HuH-7 (cell line): ENCODE measurements at regions not wholly inside any gene's neighbourhood (a gene's known extent, or its start where the extent isn't known, plus 50 kb on each side); places are given as distances from the start of the nearest gene placed in this dataset.

ENCODE experiments used
- DNase-seq: peaks from one replicate; pipeline ENCODE4 v3.0.0; 2011; ENCODE audit warnings: low spot score

DNA sequence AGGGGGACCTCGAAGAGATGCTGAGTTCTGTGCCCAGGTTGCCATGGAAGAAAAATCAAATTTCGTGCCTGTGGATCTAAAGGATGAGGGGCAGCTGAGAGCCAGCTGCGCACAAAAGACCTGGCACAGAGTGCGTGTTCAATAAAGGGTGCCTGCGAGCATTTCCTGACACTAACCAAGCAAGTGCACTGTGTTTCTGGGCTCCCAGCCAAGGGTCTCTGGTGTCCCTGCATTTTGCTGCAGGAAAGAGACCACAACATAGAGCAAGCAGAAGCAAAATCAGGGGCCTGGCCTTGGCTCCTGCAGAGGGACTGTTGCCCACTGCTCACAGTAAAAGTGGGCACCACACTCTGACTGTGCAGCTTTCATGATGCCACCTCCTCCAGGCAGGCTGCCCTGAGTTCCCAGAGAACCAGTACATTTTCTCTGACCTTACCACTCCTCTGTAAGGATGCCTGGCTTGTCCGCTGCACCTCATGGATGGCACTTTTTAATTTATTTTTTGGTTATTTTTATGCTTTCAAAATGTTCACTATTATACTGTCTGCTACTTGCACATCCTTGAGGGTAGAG lies 70.8 kb upstream of the GPR12 start:
- DNase-seq, result no peak

DNA sequence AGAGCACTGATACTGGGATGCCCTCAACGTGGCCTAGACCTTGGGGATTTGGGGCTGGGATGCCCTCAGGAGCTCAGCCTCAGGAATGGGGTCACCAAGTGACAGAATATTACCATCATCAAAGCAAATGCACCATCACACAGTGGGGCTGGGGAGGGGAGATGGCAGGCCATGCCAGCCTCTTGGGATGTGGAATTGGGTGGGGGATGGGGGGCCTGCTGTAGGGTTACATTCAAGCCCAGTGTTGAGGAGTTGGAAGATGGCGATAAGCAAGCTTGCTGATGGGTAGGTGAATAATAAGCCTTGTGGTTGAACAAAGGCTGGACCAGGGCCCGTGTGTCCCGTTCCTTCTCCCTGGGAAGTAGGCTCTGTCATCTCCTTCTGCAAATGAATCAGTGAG lies 69.1 kb upstream of the GPR12 start:
- DNase-seq, result no peak

DNA sequence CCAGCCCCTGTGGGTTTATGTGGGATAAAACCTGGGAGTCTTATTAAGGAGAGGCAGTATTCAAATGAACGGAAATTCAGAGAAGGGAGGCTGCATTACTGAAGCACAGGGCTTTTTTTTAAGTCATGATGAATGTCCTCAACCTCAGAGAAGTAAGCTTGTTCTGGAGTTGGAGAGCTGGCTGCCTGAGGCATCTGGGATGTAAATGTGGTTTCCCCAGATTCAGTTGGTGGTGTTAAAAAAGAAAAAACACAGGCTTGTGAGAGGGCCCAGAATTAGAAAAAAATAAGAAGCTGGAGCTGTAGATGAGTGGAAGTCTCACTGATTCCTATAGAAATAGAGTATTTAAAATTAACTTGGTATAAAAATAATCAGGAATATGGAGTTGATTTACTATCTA lies 64.0 kb upstream of the GPR12 start:
- no peak for DNase-seq

DNA sequence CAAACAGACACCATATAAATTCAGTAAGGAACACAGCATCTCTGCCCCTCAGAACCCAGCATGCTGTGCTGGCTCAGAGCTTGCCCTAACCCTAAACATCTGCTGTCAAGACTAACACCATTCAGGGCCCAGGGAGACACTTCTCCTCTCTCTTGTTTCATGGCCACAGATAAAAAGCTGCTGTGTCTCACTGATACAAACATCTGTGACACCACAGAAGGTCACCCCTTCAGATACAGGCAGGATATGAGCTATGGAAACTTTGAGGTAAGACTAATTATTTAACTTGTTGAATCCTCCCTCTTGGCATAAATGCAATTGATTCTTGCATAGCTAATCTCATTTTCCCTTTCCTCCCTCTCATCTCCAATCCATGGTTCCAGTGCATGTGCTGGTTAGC lies 61.6 kb upstream of the GPR12 start:
- no peak for DNase-seq

DNA sequence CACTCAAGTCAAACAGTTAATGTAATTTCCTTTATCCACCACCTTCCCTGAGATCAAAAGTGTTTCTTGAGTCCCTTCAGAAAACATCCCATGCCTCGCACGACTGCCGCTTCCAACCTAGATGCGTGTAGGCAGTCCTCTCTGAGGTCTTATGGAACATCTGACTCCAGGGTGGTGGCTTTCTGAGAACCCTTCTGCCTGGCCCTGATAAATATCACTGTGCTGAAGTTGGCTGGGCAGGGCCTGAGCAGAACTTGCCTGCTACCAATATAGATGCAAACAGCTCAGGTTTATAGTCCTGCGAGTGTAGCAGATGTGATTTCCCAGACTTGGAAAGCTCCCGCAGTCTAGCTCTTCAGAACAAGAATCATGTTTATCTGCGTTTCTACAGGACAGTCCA lies 61.1 kb upstream of the GPR12 start:
- no peak for DNase-seq

DNA sequence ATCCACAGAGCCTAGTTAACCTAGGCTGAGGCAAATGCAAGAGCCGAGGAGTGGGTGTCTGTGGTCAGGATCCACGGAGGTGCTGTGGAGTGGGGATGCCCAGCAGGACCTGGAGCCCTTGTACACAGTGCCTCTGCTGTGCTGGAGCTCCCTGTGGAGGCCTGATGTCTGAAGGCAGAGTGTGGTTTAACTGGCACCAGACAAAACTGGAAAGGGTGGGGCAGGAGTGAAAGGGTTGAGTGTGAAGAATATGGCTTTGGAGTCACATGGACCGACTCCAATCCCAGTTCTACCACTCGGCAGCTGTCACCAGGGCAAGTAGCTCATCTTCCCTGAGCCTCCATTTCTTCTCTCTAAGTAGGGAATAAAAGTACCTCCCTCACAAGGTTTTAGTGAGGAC lies 60.3 kb upstream of the GPR12 start:
- no peak for DNase-seq

DNA sequence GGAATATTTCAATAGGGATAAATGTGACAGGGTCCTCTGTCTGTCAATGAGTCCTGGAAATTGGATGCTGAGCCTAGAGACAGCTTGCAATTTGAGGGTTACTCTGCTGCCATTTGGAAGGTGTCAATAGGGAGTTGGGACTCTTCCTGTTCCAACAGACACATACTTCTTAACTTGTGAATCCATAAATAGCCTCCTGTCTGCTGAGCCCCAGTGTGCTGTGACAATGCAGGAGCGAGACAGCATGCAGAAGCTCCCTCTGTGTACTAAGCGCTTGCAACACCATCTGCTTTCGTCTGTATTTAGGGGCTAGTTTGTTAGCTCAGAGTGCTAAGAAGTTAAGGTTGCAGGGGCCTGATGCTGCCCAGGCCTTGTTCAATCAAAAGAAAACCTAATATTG lies 58.5 kb upstream of the GPR12 start:
- DNase-seq, result no peak

DNA sequence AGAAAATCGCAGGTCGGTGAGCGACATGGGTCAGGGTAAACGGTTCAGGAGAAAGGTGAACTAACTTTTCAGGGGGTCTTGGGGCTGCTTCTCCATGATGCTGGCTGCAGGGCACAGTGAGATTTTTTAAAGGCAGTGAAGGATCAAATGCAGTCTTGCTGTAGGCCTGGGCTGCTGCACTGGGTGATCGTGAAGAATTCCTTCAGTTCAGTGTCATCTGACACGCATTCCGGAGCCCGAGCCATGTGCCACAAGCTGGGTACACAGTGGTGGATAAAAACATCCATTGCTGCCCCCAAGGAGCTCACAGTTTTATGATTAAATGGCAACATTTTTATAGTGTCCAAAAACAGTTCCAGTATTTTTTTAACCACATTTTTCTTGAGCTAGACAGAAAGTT lies 56.3 kb upstream of the GPR12 start:
- no peak for DNase-seq

DNA sequence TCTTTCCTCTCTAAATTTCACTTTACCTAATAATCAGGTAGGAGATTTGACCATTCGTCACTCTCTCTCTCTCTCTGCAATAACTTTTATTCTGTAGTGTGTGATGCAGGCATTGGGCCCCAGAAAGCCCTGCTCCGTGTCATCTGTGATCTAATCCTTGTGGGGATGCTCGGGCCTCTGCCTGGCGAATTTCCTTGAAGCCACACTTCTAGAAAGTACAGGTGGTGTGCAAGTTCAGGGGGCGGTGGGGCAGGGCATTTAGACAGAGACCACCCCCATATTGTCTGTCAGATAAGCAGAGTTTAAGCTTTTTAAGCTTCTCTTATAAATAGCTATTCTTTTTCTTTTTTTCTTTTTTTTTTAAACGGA lies 53.4 kb upstream of the GPR12 start:
- no peak for DNase-seq

DNA sequence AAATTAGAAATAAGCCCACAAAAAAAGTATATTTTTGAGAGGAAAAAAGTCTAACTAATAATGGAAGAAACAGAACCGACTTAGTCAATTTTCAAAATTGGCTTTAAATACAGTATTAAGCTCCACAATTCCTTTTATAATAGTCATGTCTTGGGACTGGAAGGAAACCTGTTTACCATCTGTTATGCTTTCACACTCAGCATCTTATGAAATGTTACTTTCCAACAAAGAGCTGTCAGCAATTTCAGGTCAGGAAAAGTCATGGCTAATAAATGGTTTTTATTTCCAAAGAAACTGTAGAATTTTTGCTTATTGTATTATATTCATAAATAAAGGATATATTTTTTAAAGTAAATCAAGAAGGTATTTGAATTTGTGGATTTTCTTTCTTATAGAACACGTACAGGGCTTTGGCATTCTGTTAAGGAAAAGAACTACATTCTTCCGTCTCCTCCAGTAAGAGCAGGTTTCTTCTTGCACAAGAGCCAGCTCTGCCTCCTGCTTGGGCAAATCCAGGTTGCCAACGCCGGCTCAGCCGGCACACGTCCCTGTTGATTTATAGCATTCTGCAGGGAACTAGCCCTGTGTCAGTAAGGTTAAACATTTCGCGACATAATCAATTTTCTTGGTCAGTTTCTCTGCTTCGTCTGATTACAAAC lies 52.9 kb upstream of the GPR12 start:
- DNase-seq, result no peak

DNA sequence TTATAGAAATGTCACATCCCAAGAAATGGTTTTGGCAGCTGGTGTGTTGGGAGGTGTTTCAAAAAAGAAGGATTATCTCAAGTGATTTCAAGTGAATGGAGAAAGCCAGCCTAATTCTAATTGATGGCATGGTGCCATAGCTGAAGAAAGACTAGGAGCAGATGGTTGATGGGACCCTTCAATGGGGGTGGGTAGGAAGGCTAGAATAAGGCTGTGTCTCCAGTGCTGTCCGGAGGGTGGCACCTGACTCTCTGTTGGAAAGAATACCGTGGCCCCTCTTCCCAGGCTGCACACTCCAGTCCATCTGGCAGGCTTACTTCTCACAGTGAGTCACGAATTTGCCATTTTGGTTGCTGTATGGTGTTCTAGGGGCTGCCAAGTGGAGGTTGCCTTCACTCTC lies 51.0 kb upstream of the GPR12 start:
- no peak for DNase-seq
